Stomach (tissue), 8 donors: ENCODE measurements at regions not wholly inside any gene's neighbourhood (a gene's known extent, or its start where the extent isn't known, plus 50 kb on each side); places are given as distances from the start of the nearest gene placed in this dataset.
"Not testable (repeated sequence)": the region's sequence is repeated elsewhere in the genome, so short reads cannot be mapped to it uniquely, and the experiment has no call there.

Source experiments
- DNase-seq, 2 donors: peaks; one replicate each; pipeline versions ENCODE4 v3.0.0 to v3.0.0-alpha.2; 2013 to 2019
- H3K27ac ChIP-seq, 5 donors: fragments of 200-600 bp in 4 of 5; sonication (generic) in 4 of 5; one replicate each; pipeline ENCODE4 v1.5.1; 2013 to 2019; ENCODE audit warnings: mild to moderate bottlenecking in 1 of 5, moderate library complexity in 1 of 5
- H3K27me3 ChIP-seq, 3 donors: fragments of 200-600 bp; sonication (generic); one replicate each; pipeline ENCODE4 v1.5.1; 2017 to 2019; ENCODE audit warnings: mixed run types in 1 of 3
- H3K36me3 ChIP-seq, 4 donors: fragments of 200-600 bp; sonication (generic); 1 replicate in 3 of 4; 2 replicates in 1 of 4; pipeline ENCODE4 v1.5.1; 2016 to 2019
- H3K4me1 ChIP-seq, 4 donors: fragments of 200-600 bp; sonication (generic); one replicate each; pipeline ENCODE4 v1.5.1; 2016 to 2019
- H3K4me3 ChIP-seq, 4 donors: fragments of 200-600 bp; sonication (generic) in 3 of 4; one replicate each; pipeline ENCODE4 v1.5.1; 2016 to 2019; ENCODE audit warnings: mild to moderate bottlenecking in 1 of 4
- H3K9me3 ChIP-seq, 4 donors: fragments of 200-600 bp; sonication (generic); one replicate each; pipeline ENCODE4 v1.5.1; 2016 to 2019
- CTCF ChIP-seq, 7 experiments: fragments of 450-650 bp in 4 of 7; fragments of 200-600 bp in 3 of 7; sonication (generic) in 3 of 7; IDR thresholded peaks; one replicate each; pipeline ENCODE4 v1.5.1; 2016 to 2019; ENCODE audit warnings: antibody characterized with exemption in 7 of 7, control low read depth in 2 of 7, mild to moderate bottlenecking in 1 of 7
- EP300 ChIP-seq: sonication (generic); formaldehyde crosslinking; IDR thresholded peaks from one replicate; pipeline ENCODE4 v1.6.1; 2017; ENCODE audit warnings: antibody characterized with exemption
- POLR2A ChIP-seq, 4 donors: fragments of 450-650 bp; IDR thresholded peaks; one replicate each; pipeline ENCODE4 v1.6.1; 2016; ENCODE audit warnings: antibody characterized with exemption in 4 of 4, control low read depth in 2 of 4, mild to moderate bottlenecking in 1 of 4, moderate library complexity in 1 of 4
- POLR2AphosphoS5 ChIP-seq, 3 donors: sonication (generic); formaldehyde crosslinking; IDR thresholded peaks; one replicate each; pipeline ENCODE4 v1.6.1; 2016; ENCODE audit warnings: antibody characterized with exemption in 3 of 3
- WGBS, 5 donors: extraction: QIAGEN DNeasy Blood & Tissue Kit in 3 of 5; methylation state at CpG; one replicate each; pipeline versions ENCODE4 v1.1.5 to v1.1.7; 2013 to 2018; 5-methylcytosine and 5-hydroxymethylcytosine counted together
- intact Hi-C: fragments of 100-400 bp; cut with DNase I; formaldehyde crosslinking; loops from one replicate; pipeline ENCODE4 v1.15.1; 2023; ENCODE audit warnings: low total_unique reads
- donor health status: healthy with polysubstance abuse.
- donor health status: Bipolar disorder and iron deficiency.
- donor health status: healthy.

GRCh38 chr2:138247302-138247701, 254.3 kb upstream of the SPOPL start:
- no peak for TF ChIP-seq EP300
- TF ChIP-seq POLR2AphosphoS5 (IDR thresholded peaks at IDR 0.05) = no peak
- TF ChIP-seq CTCF (IDR thresholded peaks at IDR 0.05) = no peak
- no peak for TF ChIP-seq POLR2A (IDR thresholded peaks at IDR 0.05)
- intact Hi-C loops = no loop called here
- Histone ChIP-seq H3K4me1 (peaks cover 0 to 18% (median 6%) of the 10 kb centered on the region in 4 donors), H3K27ac (no peak overlapping the region), H3K27me3 (no peaks in the 10 kb centered on the region), H3K9me3 (no peaks in the 10 kb centered on the region), H3K36me3 (no peaks in the 10 kb centered on the region), H3K4me3 (no peak overlapping the region)
- DNase-seq = no peak
- WGBS, 5 donors = 67 to 94% (median 86%) methylated on average over 2 of the region's 2 CpGs

DNA sequence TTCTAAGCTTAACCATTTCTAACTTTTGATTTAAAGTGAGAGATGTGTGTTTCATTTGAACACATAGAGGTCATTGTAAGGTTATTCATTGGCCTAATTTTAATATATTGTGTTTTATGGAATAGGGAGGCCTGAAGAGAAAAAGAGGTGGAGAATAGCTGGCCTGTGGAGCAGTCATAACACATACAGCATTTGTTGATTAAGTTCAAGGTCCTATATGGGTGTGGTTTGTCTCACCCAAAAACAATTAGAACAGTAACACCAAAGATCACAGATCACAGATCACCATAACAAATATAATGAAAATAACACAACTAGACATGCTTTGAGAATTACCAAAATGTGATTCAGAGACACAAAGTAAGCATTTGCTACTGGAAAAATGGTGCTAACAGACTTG, 252.4 kb upstream of the SPOPL start:
- peaks cover 0 to 5% (median 0%) of the 10 kb centered on the region in 4 donors for H3K9me3 ChIP-seq
- intact Hi-C loops = no loop called here
- DNase-seq = peak in 1 of 2 donors; percentile 10
- no peak overlapping the region for H3K27ac ChIP-seq
- H3K4me3 ChIP-seq = no peak overlapping the region
- no peak for TF ChIP-seq CTCF (IDR thresholded peaks at IDR 0.05)
- TF ChIP-seq EP300 = no peak
- peaks cover 0 to 17% (median 6%) of the 10 kb centered on the region in 4 donors for H3K4me1 ChIP-seq
- no peaks in the 10 kb centered on the region for H3K27me3 ChIP-seq
- H3K36me3 ChIP-seq = no peaks in the 10 kb centered on the region

GRCh38 chr2:138250843-138251320, 250.7 kb upstream of the SPOPL start:
- intact Hi-C loops, H3K4me3 ChIP-seq, H3K9me3 ChIP-seq, H3K27ac ChIP-seq, H3K27me3 ChIP-seq, H3K4me1 ChIP-seq, DNase-seq, H3K36me3 ChIP-seq: not testable (repeated sequence)
- WGBS, 5 donors = 78 to 85% (median 83%) methylated on average over 2 of the region's 4 CpGs

DNA sequence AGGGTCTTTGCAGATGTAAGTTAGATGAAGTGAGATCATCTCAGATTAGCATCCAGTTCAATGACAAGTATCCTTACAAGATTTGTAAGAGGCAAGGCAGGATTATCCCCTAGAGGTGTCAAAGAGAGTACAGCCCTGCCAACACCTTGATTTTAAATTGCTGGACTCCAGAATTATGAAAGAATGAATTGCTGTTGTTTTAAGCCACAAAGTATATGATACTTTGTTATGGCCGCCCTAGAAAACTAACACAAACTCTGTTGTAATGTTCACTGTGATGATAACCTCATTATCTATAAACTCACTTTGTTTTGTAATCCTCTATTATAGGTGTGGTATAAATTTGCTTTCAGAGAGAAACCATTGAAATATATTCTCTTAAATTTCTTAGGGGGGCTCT, 249.0 kb upstream of the SPOPL start:
- TF ChIP-seq POLR2A (IDR thresholded peaks at IDR 0.05) (no peak), CTCF (IDR thresholded peaks at IDR 0.05) (no peak), EP300 (no peak), POLR2AphosphoS5 (IDR thresholded peaks at IDR 0.05) (no peak)
- Histone ChIP-seq H3K9me3 (peaks cover 0 to 6% (median 0%) of the 10 kb centered on the region in 4 donors), H3K27me3 (no peaks in the 10 kb centered on the region), H3K4me3 (no peak overlapping the region), H3K36me3 (no peaks in the 10 kb centered on the region), H3K4me1 (no peaks in the 10 kb centered on the region), H3K27ac (no peak overlapping the region)
- intact Hi-C loops = no loop called here
- no peak for DNase-seq
- WGBS, 5 donors = 70 to 92% (median 79%) methylated on average over 1 of the region's 1 CpG

DNA sequence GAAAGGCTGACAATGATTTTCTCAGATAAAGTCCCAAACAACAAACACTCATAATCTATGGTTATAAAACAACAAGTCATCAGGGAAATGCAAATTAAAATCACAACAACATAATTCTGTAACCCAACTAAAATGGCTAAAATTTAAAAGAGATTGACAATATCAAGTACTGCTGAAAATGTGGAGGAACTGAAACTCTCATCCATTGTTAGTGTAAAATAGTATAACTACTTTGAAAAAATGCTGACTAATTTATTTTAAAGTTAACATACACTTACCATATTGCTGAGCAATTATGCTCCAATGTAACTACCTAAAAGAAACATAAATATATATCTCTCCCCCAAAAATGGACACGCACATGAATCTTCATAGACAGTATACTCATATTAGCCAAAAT, 245.9 kb upstream of the SPOPL start:
- no peaks in the 10 kb centered on the region for H3K36me3 ChIP-seq
- no peak overlapping the region for H3K27ac ChIP-seq
- no peak overlapping the region for H3K4me3 ChIP-seq
- no peak for DNase-seq
- H3K27me3 ChIP-seq = no peaks in the 10 kb centered on the region
- TF ChIP-seq POLR2AphosphoS5 (IDR thresholded peaks at IDR 0.05) = no peak
- no peak for TF ChIP-seq POLR2A (IDR thresholded peaks at IDR 0.05)
- TF ChIP-seq CTCF (IDR thresholded peaks at IDR 0.05) = no peak
- no peak for TF ChIP-seq EP300
- H3K4me1 ChIP-seq = no peaks in the 10 kb centered on the region
- WGBS, 5 donors = 91 to 100% (median 95%) methylated on average over 1 of the region's 1 CpG
- H3K9me3 ChIP-seq = peaks cover 0 to 6% (median 1%) of the 10 kb centered on the region in 4 donors
- intact Hi-C loops = no loop called here
